NCI-H1930 (cell line): ENCODE measurements at regions not wholly inside any gene's neighbourhood (a gene's known extent, or its start where the extent isn't known, plus 50 kb on each side); places are given as distances from the start of the nearest gene placed in this dataset.

ENCODE experiments used
- DNase-seq, 2 experiments: peaks; one replicate each; lab custom pipeline; 2025; lab: John Stamatoyannopoulos, UW

DNA sequence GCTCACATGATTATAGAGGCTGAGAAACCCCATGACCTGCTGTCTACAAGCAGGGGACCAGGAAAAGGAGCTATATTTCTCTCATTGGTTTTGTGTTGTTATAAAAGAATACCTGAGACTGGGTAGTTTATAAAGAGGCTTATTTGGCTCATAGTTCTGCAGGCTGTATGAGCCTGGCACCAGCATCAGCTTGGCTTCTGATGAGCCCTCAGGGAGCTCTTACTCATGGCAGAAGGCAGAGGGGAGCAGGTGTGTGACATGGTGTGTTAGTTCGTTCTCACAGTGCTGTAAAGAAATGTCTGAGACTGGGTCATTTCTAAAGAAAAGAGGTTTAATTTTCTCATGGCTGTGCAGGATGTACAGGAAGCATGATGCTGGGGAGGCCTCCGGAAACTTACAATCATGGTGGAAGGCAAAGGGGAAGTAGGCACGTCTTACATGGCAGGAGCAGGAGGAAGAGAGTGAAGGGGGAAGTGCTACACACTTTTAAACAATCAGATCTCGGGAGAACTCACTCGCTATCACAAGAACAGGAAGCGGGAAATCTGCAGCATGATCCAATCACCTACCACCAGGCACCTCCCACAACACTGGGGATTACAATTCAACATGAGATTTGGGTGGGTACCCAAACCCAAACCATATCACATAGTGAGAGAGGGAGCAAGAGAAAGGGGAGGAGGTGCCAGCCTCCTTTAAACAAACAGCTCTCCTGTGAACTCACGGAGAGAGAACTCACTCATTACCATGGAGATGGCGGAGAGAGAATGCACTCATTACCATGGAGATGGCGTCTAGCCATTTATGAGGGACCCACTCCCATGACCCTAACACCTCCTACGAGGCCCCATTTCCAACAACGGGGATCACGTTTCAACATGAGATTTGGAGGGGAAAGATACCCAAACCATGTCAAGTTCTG lies 133.4 kb downstream of the JCAD start:
- DNase-seq = no peak

DNA sequence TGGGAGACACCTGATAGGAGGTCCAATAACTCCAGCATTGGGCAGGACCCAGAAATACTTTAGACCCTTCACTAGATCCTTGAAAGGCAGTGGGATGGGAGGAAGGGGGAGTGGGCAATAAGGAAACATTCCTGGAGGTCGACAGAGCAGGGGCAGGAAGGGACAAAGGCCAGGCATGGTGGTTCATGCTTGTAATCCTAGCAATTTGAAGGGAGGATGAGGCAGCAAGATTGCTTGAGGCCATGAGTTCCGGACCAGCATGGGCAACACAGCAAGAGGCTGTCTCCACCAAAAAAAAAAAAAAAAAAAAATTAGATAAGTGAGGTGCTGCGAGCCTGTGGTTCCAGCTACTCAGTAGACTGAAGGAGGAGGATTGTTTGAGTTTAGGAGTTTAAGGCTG lies 134.9 kb downstream of the JCAD start:
- DNase-seq = no peak

DNA sequence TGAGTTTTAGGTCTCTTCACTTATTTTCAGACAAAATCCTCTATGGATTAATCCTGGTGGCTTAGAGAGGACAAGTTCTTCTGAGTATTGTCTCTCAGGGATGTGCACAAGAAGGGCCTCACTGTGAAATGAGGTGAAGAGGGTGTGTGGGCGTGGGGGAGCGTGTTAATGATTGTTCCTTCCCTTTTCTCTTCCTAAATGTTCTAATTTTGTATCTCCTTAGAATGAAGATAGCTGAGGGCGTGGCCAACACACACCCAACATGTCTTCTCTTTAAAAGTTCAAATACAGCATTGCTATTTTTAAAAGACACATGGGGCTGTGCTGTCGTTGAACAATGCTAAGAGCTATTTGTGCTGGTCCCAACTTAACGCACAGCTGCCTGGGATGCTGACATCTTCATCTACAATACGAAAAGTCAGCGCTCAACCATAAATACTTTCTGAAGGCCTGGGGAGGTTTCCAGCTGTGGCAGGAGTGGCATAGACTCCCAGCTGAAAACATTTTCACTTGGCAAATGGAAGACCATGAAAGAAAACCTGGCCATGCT lies 135.9 kb downstream of the JCAD start:
- DNase-seq = no peak

GRCh38 chr10:29922892-29923291 lies 136.5 kb downstream of the JCAD start:
- no peak for DNase-seq

DNA sequence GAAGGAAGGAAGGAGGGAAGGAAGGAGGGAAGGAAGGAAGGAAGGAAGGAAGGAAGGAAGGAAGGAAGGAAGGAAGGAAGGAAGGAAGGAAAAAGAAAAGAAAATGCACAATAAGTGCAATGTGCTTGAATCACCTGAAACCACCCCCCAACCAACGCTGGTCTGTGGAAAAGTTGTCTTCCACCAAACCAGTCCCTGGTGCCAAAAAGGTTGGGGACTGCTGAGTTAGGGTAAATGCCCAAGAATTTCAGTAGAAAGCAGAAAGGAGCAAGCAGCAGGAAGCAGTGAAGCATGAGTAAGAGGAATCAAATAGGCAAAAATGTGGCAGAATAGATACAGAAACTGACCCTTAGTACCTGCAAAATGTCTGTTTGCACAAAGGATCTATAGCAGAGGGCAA lies 137.2 kb downstream of the JCAD start:
- no peak for DNase-seq

GRCh38 chr10:29921071-29921446 lies 138.3 kb downstream of the JCAD start:
- no peak for DNase-seq

GRCh38 chr10:29920408-29921070 lies 138.8 kb downstream of the JCAD start:
- DNase-seq = no peak

DNA sequence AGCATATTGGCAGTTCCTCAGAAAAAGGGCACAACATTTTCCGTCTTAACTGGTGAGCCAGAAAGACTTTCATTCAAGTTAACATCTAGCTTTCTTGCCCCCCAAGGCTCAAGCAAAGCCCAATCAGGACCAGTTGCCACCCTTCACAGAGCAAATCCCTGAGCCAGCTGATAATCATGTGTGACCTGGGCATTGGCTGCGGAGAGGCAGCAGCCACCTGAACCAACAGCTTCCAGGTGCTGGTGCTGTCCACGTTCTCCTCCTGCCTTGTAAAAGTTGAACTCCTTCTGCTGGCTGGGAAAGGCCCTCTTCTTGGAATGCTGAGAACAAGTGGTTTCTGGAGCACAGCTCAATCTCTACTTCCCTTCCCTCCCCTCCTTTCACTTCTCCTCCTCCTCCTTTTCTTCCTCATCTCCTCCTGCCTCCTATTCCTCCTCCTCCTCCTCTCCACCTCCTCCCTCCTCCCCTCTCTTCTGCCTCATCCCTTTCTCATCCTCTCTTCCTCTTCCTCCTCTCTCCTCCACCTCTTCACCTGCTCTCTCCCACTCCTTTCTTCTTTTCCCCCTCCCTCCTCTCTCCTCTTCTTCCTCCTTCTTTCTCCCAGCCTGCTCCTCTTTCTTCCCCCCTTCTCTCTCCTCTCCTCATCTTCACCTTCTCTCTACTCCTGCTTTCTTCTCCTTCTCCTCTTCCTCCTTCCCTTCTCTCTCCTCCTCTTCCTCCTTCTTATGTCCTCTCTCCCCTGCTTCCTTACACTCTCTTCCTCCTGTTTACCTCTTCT lies 140.6 kb downstream of the JCAD start:
- no peak for DNase-seq

- DNase-seq = no peak
Observed at GRCh38 chr10:29917311-29917710, 142.1 kb downstream of the JCAD start.

DNA sequence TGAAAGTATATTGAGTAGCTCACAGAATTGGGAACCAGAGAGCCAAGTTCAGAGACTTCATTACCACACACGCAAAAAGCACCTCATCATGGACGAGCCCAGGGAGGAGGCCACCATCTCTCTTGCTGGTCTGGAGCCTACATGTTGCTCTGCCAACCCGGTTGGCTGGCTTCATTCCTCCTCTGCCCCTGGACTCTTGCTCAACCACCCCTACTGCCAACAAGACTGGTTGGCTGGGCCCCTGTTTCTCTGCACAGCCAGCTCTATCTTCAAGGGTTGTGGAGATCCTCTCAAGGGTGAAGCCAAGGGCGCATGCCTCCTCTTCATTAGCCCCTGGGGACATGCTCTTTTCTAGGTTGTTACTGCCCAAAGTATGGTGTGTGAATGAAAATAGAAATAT lies 142.7 kb downstream of the JCAD start:
- no peak for DNase-seq

- no peak for DNase-seq
Observed at GRCh38 chr10:29914986-29915785, 144.2 kb downstream of the JCAD start.

GRCh38 chr10:29908962-29909361 lies 150.4 kb downstream of the JCAD start:
- DNase-seq = no peak

- no peak for DNase-seq
Observed at GRCh38 chr10:29900865-29901264, 158.5 kb downstream of the JCAD start.

- DNase-seq = no peak
Observed at GRCh38 chr10:29897999-29898716, 161.2 kb downstream of the JCAD start.

GRCh38 chr10:29897430-29897829 lies 162.0 kb downstream of the JCAD start:
- no peak for DNase-seq

DNA sequence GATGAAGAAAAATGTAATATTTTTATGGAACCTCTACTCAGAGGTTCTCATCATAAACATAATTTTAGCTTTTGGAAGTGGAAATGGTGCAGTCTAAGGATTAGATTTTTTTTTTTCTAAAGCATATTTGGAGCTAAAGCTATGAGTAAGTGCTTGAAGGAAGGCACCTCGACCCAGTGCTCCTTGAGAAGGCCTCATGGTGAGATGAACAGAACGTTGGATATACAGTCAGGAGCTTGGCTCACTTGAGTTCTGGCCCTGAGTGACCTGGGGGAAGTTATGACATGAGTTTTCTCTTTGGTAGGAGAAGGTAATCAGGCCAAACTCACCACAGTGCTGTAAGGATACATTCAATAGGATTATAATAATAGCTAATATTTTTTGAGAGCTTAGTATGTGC lies 163.3 kb downstream of the JCAD start:
- DNase-seq = no peak

DNA sequence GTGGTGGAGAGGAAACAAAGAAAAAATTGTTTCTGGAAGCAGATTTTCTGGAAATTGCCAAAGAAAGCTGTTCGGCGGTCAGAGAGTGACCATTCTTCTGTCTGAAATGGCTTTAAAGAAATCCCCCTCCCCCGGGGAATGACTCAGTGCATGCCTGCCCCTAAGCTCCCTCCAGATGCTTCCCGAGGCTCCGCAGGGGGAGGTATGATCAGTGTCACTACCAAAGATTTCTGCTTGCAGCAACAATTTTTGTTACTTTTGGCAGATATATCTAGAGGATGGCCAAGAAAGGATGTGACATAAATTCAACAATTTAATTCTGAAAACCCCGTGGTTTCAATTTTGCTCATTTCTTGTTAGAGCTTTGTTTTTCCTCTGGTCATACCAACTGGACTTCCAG lies 163.9 kb downstream of the JCAD start:
- DNase-seq = no peak

DNA sequence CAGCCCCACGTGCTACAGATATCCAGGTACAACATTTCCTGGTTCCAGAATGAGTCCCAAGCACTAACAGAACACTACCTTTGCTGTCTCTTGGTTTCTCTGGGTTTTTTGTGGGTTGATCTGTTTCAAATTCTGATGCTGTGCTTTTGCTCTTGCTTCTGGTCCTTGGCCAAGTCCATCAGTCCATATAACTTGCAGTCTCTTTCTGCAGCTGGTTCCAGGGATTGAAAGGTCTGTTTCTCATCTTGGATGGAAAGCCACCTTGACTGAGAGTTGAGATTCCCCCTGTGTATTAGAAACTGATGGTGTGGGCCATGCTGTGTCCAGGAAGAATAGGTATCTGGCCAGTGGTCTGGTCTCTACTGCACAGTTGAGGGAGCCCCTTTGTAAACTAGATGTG lies 171.1 kb downstream of the JCAD start:
- no peak for DNase-seq

- DNase-seq = no peak
Observed at GRCh38 chr10:29886299-29886698, 173.1 kb downstream of the JCAD start.

DNA sequence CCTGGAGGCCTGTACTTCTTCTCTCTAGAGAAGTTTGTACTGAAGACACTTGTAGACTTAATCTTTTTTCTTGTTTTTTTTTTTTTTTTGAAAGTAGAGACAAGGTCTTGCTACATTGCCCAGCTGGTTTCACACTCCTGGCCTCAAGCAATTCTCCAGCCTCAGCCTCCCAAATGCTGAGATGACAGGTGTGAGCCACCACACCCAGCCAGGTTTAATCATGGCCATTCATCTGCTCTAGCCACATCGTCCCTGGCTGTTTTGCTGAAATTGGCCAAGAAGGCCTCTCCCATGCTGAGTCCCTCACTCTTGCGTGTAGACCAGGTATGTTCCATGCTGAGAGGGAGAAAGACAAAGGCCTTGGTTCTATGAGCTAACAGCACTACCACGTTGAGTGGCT lies 176.2 kb downstream of the JCAD start:
- DNase-seq = no peak

DNA sequence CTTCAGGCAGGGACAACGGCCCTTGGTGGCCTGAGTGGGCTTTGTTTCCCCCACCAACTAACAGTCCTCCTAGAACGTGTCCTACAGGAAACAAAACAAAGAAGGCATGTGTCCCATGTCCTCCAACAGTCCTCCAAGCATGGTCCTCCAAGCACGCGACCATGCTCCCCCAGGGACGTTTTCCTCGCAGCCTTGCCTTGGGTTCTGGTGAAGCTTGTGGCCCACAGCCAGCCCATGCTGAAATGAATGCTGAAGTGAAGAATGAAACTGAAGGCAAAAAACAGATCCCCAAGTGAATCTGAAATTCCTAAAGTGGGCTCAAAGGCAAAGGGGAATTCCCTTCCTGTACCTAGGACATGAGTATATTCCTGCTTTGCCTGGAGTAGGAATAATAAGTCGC lies 176.6 kb downstream of the JCAD start:
- no peak for DNase-seq
